ACC112 (cell line): ENCODE measurements at regions not wholly inside any gene's neighbourhood (a gene's known extent, or its start where the extent isn't known, plus 50 kb on each side); places are given as distances from the start of the nearest gene placed in this dataset.
"Not testable (repeated sequence)": the region's sequence is repeated elsewhere in the genome, so short reads cannot be mapped to it uniquely, and the experiment has no call there.

ENCODE experiments used
- H2AFZ ChIP-seq: fragments of 200-600 bp; sonication (generic); one replicate; pipeline ENCODE4 v1.6.0; 2017; ENCODE audit warnings: antibody characterized with exemption, low read length; ENCODE audit not compliant: unreplicated experiment
- H3K27ac ChIP-seq: fragments of 200-600 bp; sonication (generic); 2 replicates; pipeline ENCODE4 v1.5.1; 2014; ENCODE audit warnings: low read depth, mild to moderate bottlenecking, antibody characterized with exemption, low read length, moderate library complexity
- H3K27me3 ChIP-seq: fragments of 200-600 bp; sonication (generic); 2 replicates; pipeline ENCODE4 v1.6.1; 2014; ENCODE audit warnings: mild to moderate bottlenecking, antibody characterized with exemption, low read length, moderate library complexity, mixed read lengths; ENCODE audit not compliant: insufficient read depth
- H3K36me3 ChIP-seq: fragments of 200-600 bp; sonication (generic); 2 replicates; pipeline ENCODE4 v1.6.1; 2016; ENCODE audit warnings: mild to moderate bottlenecking, antibody characterized with exemption, low read length, moderate library complexity, mixed read lengths; ENCODE audit not compliant: insufficient read depth
- H3K4me1 ChIP-seq: fragments of 200-600 bp; sonication (generic); one replicate; pipeline ENCODE4 v1.6.1; 2016; ENCODE audit warnings: low read length, mixed read lengths; ENCODE audit not compliant: insufficient read depth, unreplicated experiment, control insufficient read depth
- H3K4me3 ChIP-seq: fragments of 200-600 bp; sonication (generic); 2 replicates; pipeline ENCODE4 v1.5.1; 2014; ENCODE audit warnings: mild to moderate bottlenecking, low read depth, low read length
- H3K79me2 ChIP-seq: fragments of 200-600 bp; sonication (generic); one replicate; pipeline ENCODE4 v1.6.0; 2016; ENCODE audit warnings: low read length; ENCODE audit not compliant: control insufficient read depth, unreplicated experiment, insufficient read depth

GRCh38 chr1:60255565-60255964, 182.0 kb upstream of the C1orf87 start:
- Histone ChIP-seq H3K79me2 (no peaks in the 10 kb centered on the region), H3K27me3 (no peaks in the 10 kb centered on the region), H3K4me1 (peaks cover 18% of the 10 kb centered on the region)

GRCh38 chr1:60251426-60251825, 177.9 kb upstream of the C1orf87 start:
- H3K36me3 ChIP-seq, result no peaks in the 10 kb centered on the region
- no peak overlapping the region for H3K4me3 ChIP-seq
- no peak overlapping the region for H3K27ac ChIP-seq
- H3K27me3 ChIP-seq, result no peaks in the 10 kb centered on the region
- no peaks in the 10 kb centered on the region for H3K79me2 ChIP-seq
- no peak overlapping the region for H2AFZ ChIP-seq
- H3K4me1 ChIP-seq, result peaks cover 17% of the 10 kb centered on the region

More at GRCh38 chr1:60255565-60255964, 182.0 kb upstream of the C1orf87 start:
- no peaks in the 10 kb centered on the region for H3K36me3 ChIP-seq
- H2AFZ ChIP-seq, result no peak overlapping the region
- peak overlapping the region; percentile 37; the same call in 1 of the 2 replicates for H3K4me3 ChIP-seq
- peak overlapping the region; percentile 54 for H3K27ac ChIP-seq

- not testable (repeated sequence) for H3K4me1 ChIP-seq, H3K27me3 ChIP-seq, H3K27ac ChIP-seq, H2AFZ ChIP-seq, H3K79me2 ChIP-seq, H3K4me3 ChIP-seq, H3K36me3 ChIP-seq
Observed at GRCh38 chr1:60247467-60247866, 173.9 kb upstream of the C1orf87 start.

- no peaks in the 10 kb centered on the region for H3K4me1 ChIP-seq
- H2AFZ ChIP-seq, result no peak overlapping the region
- H3K4me3 ChIP-seq, result no peak overlapping the region
- H3K79me2 ChIP-seq, result no peaks in the 10 kb centered on the region
- no peak overlapping the region for H3K27ac ChIP-seq
- no peaks in the 10 kb centered on the region for H3K36me3 ChIP-seq
- no peaks in the 10 kb centered on the region for H3K27me3 ChIP-seq
Observed at GRCh38 chr1:60245324-60245723, 171.8 kb upstream of the C1orf87 start.

- no peaks in the 10 kb centered on the region for H3K36me3 ChIP-seq
- no peaks in the 10 kb centered on the region for H3K79me2 ChIP-seq
- no peak overlapping the region for H3K27ac ChIP-seq
- H3K27me3 ChIP-seq, result no peaks in the 10 kb centered on the region
- H3K4me1 ChIP-seq, result no peaks in the 10 kb centered on the region
- H3K4me3 ChIP-seq, result no peak overlapping the region
- H2AFZ ChIP-seq, result no peak overlapping the region
Observed at GRCh38 chr1:60244906-60245305, 171.3 kb upstream of the C1orf87 start.

- H2AFZ ChIP-seq, result no peak overlapping the region
- no peak overlapping the region for H3K27ac ChIP-seq
- no peaks in the 10 kb centered on the region for H3K27me3 ChIP-seq
- no peaks in the 10 kb centered on the region for H3K79me2 ChIP-seq
- H3K4me1 ChIP-seq, result no peaks in the 10 kb centered on the region
- no peak overlapping the region for H3K4me3 ChIP-seq
- no peaks in the 10 kb centered on the region for H3K36me3 ChIP-seq
Observed at GRCh38 chr1:60235275-60235674, 161.7 kb upstream of the C1orf87 start.

GRCh38 chr1:60234776-60235175, 161.2 kb upstream of the C1orf87 start:
- Histone ChIP-seq H2AFZ (no peak overlapping the region), H3K27me3 (no peaks in the 10 kb centered on the region), H3K4me3 (no peak overlapping the region), H3K36me3 (no peaks in the 10 kb centered on the region), H3K79me2 (no peaks in the 10 kb centered on the region), H3K27ac (no peak overlapping the region), H3K4me1 (no peaks in the 10 kb centered on the region)

GRCh38 chr1:60229821-60230220, 156.3 kb upstream of the C1orf87 start:
- Histone ChIP-seq H3K36me3 (no peaks in the 10 kb centered on the region), H3K4me3 (no peak overlapping the region), H3K4me1 (peaks cover 10% of the 10 kb centered on the region), H2AFZ (no peak overlapping the region), H3K79me2 (no peaks in the 10 kb centered on the region), H3K27ac (no peak overlapping the region), H3K27me3 (no peaks in the 10 kb centered on the region)

GRCh38 chr1:60228041-60228491, 154.5 kb upstream of the C1orf87 start:
- Histone ChIP-seq H3K27ac (no peak overlapping the region), H2AFZ (no peak overlapping the region), H3K4me3 (no peak overlapping the region), H3K36me3 (no peaks in the 10 kb centered on the region), H3K79me2 (no peaks in the 10 kb centered on the region), H3K4me1 (peaks cover 10% of the 10 kb centered on the region), H3K27me3 (no peaks in the 10 kb centered on the region)

GRCh38 chr1:60227601-60228000, 154.0 kb upstream of the C1orf87 start:
- H2AFZ ChIP-seq, result no peak overlapping the region
- no peak overlapping the region for H3K27ac ChIP-seq
- no peaks in the 10 kb centered on the region for H3K36me3 ChIP-seq

GRCh38 chr1:60225486-60225885, 151.9 kb upstream of the C1orf87 start:
- H2AFZ ChIP-seq, result no peak overlapping the region

More at GRCh38 chr1:60227601-60228000, 154.0 kb upstream of the C1orf87 start:
- H3K4me3 ChIP-seq, result no peak overlapping the region
- no peaks in the 10 kb centered on the region for H3K27me3 ChIP-seq
- H3K4me1 ChIP-seq, result peaks cover 10% of the 10 kb centered on the region
- H3K79me2 ChIP-seq, result no peaks in the 10 kb centered on the region

More at GRCh38 chr1:60225486-60225885, 151.9 kb upstream of the C1orf87 start:
- no peaks in the 10 kb centered on the region for H3K36me3 ChIP-seq
- H3K4me1 ChIP-seq, result peaks cover 10% of the 10 kb centered on the region
- H3K4me3 ChIP-seq, result no peak overlapping the region
- no peak overlapping the region for H3K27ac ChIP-seq
- H3K27me3 ChIP-seq, result no peaks in the 10 kb centered on the region
- H3K79me2 ChIP-seq, result no peaks in the 10 kb centered on the region
